Stromal cell of bone marrow (primary cell): ENCODE measurements at regions not wholly inside any gene's neighbourhood (a gene's known extent, or its start where the extent isn't known, plus 50 kb on each side); places are given as distances from the start of the nearest gene placed in this dataset.
"Not testable (repeated sequence)": the region's sequence is repeated elsewhere in the genome, so short reads cannot be mapped to it uniquely, and the experiment has no call there.

Experiments used
- DNase-seq: peaks from one replicate; pipeline ENCODE4 v3.0.0-alpha.2; 2012; ENCODE audit warnings: low read depth

DNA sequence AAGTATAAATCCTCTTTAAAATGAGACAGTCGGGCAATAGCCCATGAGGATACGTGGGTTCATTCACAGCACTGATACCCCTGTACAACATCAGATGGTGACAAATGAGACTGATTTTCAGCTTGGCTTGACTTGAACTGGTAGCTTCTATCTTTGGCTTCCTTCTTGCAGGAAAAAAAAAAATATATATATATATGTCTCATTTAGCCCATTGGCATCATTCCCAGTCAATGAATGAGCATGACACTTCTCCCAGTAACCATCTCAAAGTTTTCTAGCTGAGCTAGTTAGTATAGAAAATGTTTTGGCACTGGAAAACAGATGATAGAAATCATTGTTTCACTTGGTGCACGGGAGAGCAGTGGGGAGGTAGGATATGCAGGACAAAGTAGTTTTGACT, 222.5 kb upstream of the TAS2R1 start:
- no peak for DNase-seq

- DNase-seq, result peak; percentile 89
Measured at GRCh38 chr5:9851458-9851857, 221.3 kb upstream of the TAS2R1 start.

DNA sequence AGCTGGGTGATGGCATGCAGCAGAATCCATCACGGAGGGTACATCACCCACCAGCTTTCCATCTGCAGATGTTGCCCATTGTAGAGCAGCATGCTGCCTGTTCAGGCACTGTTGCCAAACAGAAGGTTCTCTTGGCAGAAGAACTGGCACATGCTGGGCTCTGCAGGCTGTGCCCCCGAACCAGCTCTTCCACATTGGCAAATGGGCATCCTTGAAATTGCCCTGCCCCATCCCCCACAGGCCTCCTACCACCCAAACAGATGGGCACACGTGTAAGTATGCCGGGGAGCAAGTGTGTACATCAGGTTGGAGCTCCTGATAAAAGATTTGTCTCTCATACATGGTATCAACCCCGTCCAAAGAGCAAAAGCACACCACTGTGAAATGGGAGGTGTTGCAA, 220.3 kb upstream of the TAS2R1 start:
- DNase-seq, result no peak

DNA sequence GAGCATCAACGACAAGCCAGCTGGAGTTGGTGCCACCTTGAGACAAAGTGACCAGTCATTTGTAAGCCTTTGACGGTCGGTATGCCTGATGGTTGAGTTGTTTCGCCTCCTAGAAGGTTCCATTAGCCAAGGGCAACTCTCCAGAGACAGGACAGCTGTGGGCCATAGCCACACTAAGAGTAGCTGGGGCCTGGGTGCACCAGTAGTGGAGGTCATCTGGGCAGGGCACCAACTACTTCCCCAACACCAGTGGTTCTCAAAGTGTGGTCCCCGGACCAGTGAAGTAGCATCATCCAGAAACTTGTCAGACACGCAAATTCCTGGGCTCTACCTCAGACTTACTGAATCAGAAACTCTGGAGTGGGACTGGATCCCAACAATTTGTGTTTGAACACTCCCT, 217.5 kb upstream of the TAS2R1 start:
- DNase-seq, result no peak

DNA sequence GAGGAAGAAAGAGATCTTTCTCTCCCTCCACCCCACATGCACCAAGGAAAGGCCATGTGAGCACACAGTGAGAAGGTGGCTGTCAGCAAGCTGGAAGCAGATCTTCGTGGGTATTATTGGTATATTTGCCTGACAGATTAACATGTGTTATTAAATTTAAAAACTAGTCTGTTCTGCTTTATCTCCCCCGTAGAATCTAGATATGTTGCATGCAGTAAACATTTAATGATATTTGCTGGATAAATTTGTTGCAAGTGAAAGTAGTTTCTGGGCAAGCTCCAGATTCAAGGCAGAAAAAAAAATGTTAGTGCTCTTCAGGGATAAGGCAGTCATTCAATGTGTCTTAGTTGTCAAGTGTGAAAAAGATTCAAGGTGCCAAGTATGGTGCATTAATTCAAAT, 215.0 kb upstream of the TAS2R1 start:
- no peak for DNase-seq

DNA sequence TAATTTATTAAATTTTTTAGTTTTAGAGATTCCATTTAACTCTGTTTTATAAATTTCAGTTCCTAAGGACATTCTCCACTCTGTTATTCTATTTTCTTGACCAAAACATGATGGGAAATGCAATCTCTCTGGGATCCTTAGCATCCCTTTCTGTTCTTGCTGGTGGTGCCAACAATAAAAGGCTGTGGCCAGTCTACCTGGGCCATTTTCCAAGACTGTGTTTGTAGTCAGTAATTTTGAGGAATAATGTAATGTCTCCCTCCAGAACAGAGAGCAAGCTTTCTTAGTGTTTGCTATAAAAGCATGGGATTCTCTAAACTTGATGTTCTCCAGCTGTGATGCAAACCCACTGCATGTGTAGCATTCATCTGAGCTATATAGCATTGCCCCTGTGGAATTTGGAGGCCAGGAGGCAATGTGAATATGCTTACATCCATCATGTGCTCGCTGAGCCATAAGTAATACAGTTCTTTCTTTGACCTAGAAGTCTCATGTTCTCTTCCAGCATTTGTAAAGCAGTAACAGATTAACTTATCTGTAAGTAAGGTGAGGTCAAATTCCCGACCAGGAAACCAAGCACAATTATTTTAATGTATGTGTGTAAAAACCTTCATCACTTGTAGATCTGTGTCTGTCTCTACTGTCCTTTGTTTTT, 211.5 kb upstream of the TAS2R1 start:
- DNase-seq, result no peak

DNA sequence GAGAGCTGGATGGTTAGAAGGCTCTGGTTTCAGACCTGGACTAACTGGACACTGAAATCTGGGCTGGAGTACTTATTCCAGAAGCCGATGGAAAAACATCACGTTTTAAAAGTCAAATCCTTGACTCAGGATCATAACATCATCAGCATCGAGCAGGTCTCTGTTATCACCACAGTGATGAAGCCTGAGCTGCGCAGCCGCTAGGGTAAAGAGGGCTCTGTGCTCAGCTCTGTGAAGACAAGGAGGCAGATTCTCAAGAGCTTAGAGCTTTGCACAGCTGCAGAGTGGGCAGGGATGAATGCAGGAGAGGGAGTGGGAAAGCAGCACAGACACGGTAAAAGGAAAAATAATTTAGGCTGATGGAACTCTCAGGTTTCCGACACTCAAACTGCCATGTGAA, 208.8 kb upstream of the TAS2R1 start:
- no peak for DNase-seq

GRCh38 chr5:9834871-9835770, 205.0 kb upstream of the TAS2R1 start:
- no peak for DNase-seq

DNA sequence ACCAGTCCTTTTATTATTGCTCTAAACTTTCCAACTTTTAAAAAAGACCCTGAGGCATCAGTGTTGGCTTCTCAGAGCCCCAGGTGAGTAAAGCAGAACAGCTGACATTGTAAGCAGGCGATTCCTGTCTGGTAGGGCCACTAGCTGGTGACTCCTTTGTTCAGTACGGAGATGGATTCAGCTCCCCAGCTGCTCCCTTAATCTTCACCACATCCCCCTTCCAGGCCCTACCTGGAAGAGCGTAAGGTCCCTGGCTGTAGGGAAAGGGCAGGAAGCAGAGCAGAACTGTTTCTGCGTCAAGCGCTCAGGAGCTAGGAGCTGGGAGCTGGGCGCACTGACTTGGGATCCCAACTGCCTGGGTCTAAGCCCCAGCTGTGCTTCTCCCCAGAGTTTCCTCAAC, 203.7 kb upstream of the TAS2R1 start:
- DNase-seq, result no peak

- no peak for DNase-seq
Measured at GRCh38 chr5:9832921-9833320, 202.8 kb upstream of the TAS2R1 start.

- DNase-seq, result no peak
Measured at GRCh38 chr5:9831823-9832222, 201.7 kb upstream of the TAS2R1 start.

DNA sequence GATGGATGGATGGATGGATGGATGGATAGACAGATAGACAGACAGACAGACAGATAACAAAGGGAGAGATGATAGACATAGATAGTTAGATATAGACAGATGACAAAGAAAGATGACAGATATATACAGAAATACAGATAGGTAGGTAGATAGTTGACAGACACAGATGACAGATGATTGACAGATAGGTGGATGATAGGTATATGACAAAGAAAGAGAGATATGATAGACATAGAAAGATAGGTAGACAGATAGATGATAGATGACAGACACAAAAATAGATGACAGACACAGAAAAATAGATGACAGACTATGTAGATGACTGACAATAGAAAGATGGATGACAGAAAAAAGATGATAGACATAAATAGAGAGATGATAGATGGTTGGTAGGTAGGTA, 200.0 kb upstream of the TAS2R1 start:
- DNase-seq, result no peak

DNA sequence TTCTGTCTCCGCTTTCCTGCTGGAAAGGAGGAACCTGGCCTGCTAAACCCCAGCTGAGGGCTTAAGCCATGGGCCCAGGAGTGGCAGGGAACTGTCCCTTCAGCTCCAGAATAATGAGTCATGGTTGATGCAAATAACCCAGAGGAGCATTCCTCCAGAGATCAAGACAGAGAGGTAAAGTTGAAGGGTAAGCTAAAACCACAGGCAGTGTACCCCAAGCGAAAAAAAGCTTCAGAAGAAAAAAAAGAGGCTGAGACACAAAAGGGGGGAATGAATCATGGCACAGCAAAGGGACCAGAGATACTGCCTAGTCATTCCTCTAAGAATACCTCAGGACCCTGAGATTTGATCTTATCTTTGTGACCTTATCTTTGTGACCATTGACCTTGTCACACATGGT, 199.5 kb upstream of the TAS2R1 start:
- DNase-seq, result no peak

- no peak for DNase-seq
Measured at GRCh38 chr5:9820691-9821449, 190.7 kb upstream of the TAS2R1 start.

GRCh38 chr5:9818340-9818845, 188.2 kb upstream of the TAS2R1 start:
- DNase-seq, result no peak

DNA sequence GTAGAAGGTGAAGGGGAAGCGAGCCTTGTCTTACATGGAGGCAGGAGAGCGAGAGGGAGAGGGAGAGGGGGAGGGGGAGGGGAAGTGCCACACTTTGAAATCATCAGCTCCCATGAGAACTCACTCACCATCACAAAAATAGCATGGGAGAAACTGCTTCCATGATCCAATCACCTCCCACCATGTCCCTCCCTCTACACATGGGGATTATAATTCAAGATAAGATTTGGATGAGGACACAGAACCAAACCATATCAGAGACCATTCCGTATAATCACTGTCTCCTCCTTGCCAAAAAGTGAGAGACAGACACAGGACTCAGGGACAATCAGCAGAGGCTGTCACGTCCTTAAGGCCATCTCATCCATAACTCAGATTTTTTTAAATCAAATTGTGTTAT, 187.7 kb upstream of the TAS2R1 start:
- DNase-seq, result no peak

- no peak for DNase-seq
Measured at GRCh38 chr5:9815051-9815450, 184.9 kb upstream of the TAS2R1 start.

GRCh38 chr5:9813305-9813704, 183.2 kb upstream of the TAS2R1 start:
- no peak for DNase-seq

DNA sequence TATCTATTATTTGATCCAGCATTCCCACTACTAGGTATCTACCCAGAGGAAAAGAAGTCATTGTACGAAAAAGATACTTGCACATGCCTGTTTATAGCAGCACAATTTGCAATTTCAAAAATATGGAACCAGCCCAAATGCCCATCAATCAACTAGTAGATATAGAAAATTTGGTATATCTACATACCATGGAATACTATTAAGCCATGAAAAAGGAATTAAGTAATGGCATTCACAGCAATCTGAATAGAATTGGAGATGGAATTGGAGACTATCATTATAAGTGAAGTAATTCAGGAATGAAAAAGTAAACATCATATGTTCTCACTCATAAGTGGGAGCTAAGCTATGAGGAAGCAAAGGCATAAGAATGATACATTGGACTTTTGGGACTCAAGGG, 177.2 kb upstream of the TAS2R1 start:
- not testable (repeated sequence) for DNase-seq

GRCh38 chr5:9801908-9802307, 171.8 kb upstream of the TAS2R1 start:
- no peak for DNase-seq

DNA sequence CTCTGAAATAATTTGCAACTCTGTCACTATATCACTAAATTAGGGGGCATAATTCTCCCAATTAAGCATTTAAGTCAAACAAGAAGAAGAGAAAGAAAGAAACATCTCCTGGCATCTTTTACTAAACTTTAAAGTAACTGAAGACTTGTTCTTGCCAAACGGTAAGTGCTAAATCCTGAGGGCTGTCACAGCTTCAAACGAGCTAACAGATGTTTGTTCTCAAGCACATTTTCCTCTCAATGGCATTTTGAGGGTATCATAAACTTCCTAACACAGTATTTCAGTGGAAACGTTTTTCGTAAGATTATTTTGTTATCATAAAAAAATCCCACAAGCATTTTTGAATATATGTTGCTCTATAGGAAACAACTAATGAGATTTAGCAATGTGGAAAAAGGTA, 169.5 kb upstream of the TAS2R1 start:
- no peak for DNase-seq

- no peak for DNase-seq
Measured at GRCh38 chr5:9790276-9790675, 160.1 kb upstream of the TAS2R1 start.

DNA sequence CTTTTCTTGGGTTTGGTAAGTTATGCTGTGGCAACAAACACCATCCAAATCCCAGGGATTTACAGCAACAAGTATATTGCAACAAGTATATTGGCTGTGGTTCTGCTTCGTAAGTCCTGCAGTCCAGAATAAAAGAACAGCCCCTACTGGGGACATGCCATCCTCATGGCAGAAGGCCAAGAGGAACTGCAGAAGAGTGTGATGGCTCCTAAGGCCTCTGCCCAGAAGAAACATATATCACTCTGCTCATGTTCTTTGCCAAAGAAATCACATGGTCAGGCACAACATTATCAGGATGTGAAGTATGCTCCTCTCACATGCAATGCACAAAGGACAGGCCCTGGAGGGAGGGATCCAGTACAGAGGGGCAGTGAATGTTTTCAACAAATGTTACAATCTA, 159.6 kb upstream of the TAS2R1 start:
- DNase-seq, result no peak
